ENCODE measurements at regions not wholly inside any gene's neighbourhood (a gene's known extent, or its start where the extent isn't known, plus 50 kb on each side); places are given as distances from the start of the nearest gene placed in this dataset.

DNA sequence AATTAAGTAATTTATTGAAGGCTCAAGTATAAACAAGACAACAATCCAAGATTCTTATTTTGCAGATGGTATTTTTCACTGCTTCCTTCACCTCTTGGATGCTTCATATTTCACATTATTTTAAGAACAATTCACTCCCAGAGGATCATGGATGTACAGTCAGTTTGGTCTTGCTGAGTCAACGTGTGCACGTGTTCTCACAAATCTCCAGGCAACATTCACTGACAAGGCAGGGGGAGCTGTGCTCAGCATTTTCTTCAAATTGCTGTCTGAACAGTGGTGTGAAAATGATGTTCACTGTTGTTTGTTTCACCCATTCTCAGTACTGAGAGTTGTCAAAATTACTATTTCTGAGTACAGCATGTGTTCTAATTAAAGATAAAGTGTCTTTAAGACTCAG, 118.3 kb upstream of the SLC38A4 start:
- in situ Hi-C loops (cut with MboI) = no loop called here
- no peak overlapping the region for H3K4me2 ChIP-seq (ENCODE audit: insufficient read depth, low read length)
- H3K9ac ChIP-seq (ENCODE audit: insufficient read depth in 1 of 2, low read depth in 2 of 2, low read length in 2 of 2) = no peak overlapping the region
- no peaks in the 10 kb centered on the region for H3K9me1 ChIP-seq (ENCODE audit: control insufficient read depth, insufficient read depth, low read length)
- H3K27me3 ChIP-seq (ENCODE audit: control insufficient read depth in 2 of 2, insufficient read depth in 2 of 2, low read length in 2 of 2) = no peaks in the 10 kb centered on the region
- H2AFZ ChIP-seq (ENCODE audit: low read depth, low read length) = no peak overlapping the region
- DNase-seq (ENCODE audit: extremely low read depth in 1 of 4, low spot score in 3 of 4) = peak in 1 of 4 experiments; percentile 12
- 0% methylated on average over 2 of the region's 2 CpGs for WGBS (ENCODE audit: insufficient coverage, low coverage, missing lambda C conversion rate)
- no peak for FAIRE-seq
- intact Hi-C loops (cut with micrococcal nuclease) = no loop called here
- H3K4me1 ChIP-seq (replicated peaks in 1 of 2; ENCODE audit: control insufficient read depth in 2 of 2, insufficient read depth in 2 of 2, low read length in 2 of 2) = no peaks in the 10 kb centered on the region
- ATAC-seq = no peak
- H3K9me3 ChIP-seq (replicated peaks; ENCODE audit: control insufficient read depth, insufficient read depth, low read depth, low read length) = no peaks in the 10 kb centered on the region
- CTCF ChIA-PET (ENCODE audit: low intra/inter-chr PET ratio) = no interaction called here
- POLR2A ChIA-PET = no interaction called here
- no peak overlapping the region for H3K4me3 ChIP-seq
- H3K36me3 ChIP-seq (ENCODE audit: control insufficient read depth, insufficient read depth, low read length) = no peaks in the 10 kb centered on the region
- no TSS peak for BruUV-seq (replicated peaks)
- no peaks in the 10 kb centered on the region for H4K20me1 ChIP-seq (replicated peaks; ENCODE audit: control insufficient read depth, insufficient read depth, low read length)
- no peak overlapping the region for H3K27ac ChIP-seq (ENCODE audit: extremely low read depth, low read depth, low read length)
- no peaks in the 10 kb centered on the region for H3K79me2 ChIP-seq (ENCODE audit: control insufficient read depth, insufficient read depth, low read length)
- TF ChIP-seq POLR2A (conservative IDR thresholded peaks at IDR 0.05) (no peak), MXD1 (CRISPR knock-in tag; IDR thresholded peaks at IDR 0.05; ENCODE audit: borderline replicate concordance, poor library complexity, severe bottlenecking) (no peak), WHSC1 (IDR thresholded peaks at IDR 0.05; ENCODE audit: low read length) (no peak), RFX1 (IDR thresholded peaks at IDR 0.05) (peak; percentile 21; the same call in 1 of the 2 replicates), TEAD4 (IDR thresholded peaks at IDR 0.05; ENCODE audit: low read length) (no peak), TEAD4 (CRISPR knock-in tag; IDR thresholded peaks at IDR 0.05; ENCODE audit: borderline replicate concordance) (no peak), SAFB (IDR thresholded peaks at IDR 0.05; ENCODE audit: borderline replicate concordance, low read depth, low read length) (no peak), FOXK2 (conservative IDR thresholded peaks at IDR 0.05 in 1 of 2, IDR thresholded peaks at IDR 0.05 in 1 of 2; ENCODE audit: low read depth in 2 of 2) (no peak), GATA2 (CRISPR knock-in tag; IDR thresholded peaks at IDR 0.05) (no peak), CREBBP (IDR thresholded peaks at IDR 0.05; ENCODE audit: low read depth, low read length) (no peak), BRF1 (IDR thresholded peaks at IDR 0.05; ENCODE audit: borderline replicate concordance, extremely low read depth, insufficient read length) (no peak), MGA (IDR thresholded peaks at IDR 0.05) (peak; percentile 63), POLR3A (IDR thresholded peaks at IDR 0.05; ENCODE audit: borderline replicate concordance, extremely low read depth, insufficient read depth, insufficient read length) (no peak)

All from K562 (cell line).